ENCODE measurements at regions not wholly inside any gene's neighbourhood (a gene's known extent, or its start where the extent isn't known, plus 50 kb on each side); places are given as distances from the start of the nearest gene placed in this dataset.

- in situ Hi-C loops (cut with MboI), result no loop called here
- Histone ChIP-seq H3K9me2 (ENCODE audit: insufficient read depth) (no peaks in the 10 kb centered on the region), H3K36me3 (ENCODE audit: low read depth) (no peaks in the 10 kb centered on the region), H3K4me3 (no peak overlapping the region), H3K9ac (no peak overlapping the region), H3F3A (ENCODE audit: insufficient read depth) (no peaks in the 10 kb centered on the region), H3K27ac (no peak overlapping the region), H4K20me1 (ENCODE audit: insufficient read depth) (no peaks in the 10 kb centered on the region), H3K4me2 (ENCODE audit: unreplicated experiment) (no peak overlapping the region), H3K4me1 (ENCODE audit: insufficient read depth) (no peaks in the 10 kb centered on the region), H3K79me2 (ENCODE audit: insufficient read depth) (no peaks in the 10 kb centered on the region), H3K27me3 (replicated peaks; ENCODE audit: insufficient read depth) (no peaks in the 10 kb centered on the region; the same call in 1 of the 2 replicates), H3K9me3 (ENCODE audit: low read depth) (no peaks in the 10 kb centered on the region), H2AFZ (no peak overlapping the region)
- WGBS, 2 experiments (ENCODE audit: low coverage in 1 of 2, low lambda C conversion rate in 2 of 2, missing lambda C conversion rate in 2 of 2), result 69 to 75% methylated on average over 3 of the region's 3 CpGs
- TF ChIP-seq EZH2phosphoT487 (IDR thresholded peaks at IDR 0.05; ENCODE audit: insufficient read depth, low read depth) (no peak), EZH2 (IDR thresholded peaks at IDR 0.05; ENCODE audit: insufficient read depth, poor library complexity, severe bottlenecking) (no peak)
- no peak for DNase-seq
Observed at GRCh38 chr1:192872010-192872409, 63.2 kb downstream of the RGS2 start.

GRCh38 chr1:192873836-192874235 lies 65.0 kb downstream of the RGS2 start:
- H3K36me3 ChIP-seq (ENCODE audit: low read depth), result no peaks in the 10 kb centered on the region
- in situ Hi-C loops (cut with MboI), result no loop called here
- no peaks in the 10 kb centered on the region; the same call in 1 of the 2 replicates for H3K27me3 ChIP-seq (replicated peaks; ENCODE audit: insufficient read depth)
- no peak overlapping the region for H3K9ac ChIP-seq
- no peaks in the 10 kb centered on the region for H3K79me2 ChIP-seq (ENCODE audit: insufficient read depth)
- no peak overlapping the region for H3K4me3 ChIP-seq
- H3F3A ChIP-seq (ENCODE audit: insufficient read depth), result no peaks in the 10 kb centered on the region
- no peak overlapping the region for H3K27ac ChIP-seq
- no peaks in the 10 kb centered on the region for H4K20me1 ChIP-seq (ENCODE audit: insufficient read depth)
- no peak for DNase-seq
- H3K4me1 ChIP-seq (ENCODE audit: insufficient read depth), result no peaks in the 10 kb centered on the region
- H2AFZ ChIP-seq, result no peak overlapping the region
- no peak for TF ChIP-seq EZH2phosphoT487 (IDR thresholded peaks at IDR 0.05; ENCODE audit: insufficient read depth, low read depth)
- no peak for TF ChIP-seq EZH2 (IDR thresholded peaks at IDR 0.05; ENCODE audit: insufficient read depth, poor library complexity, severe bottlenecking)
- no peaks in the 10 kb centered on the region for H3K9me2 ChIP-seq (ENCODE audit: insufficient read depth)
- H3K9me3 ChIP-seq (ENCODE audit: low read depth), result no peaks in the 10 kb centered on the region
- H3K4me2 ChIP-seq (ENCODE audit: unreplicated experiment), result no peak overlapping the region

GRCh38 chr1:192876633-192877032 lies 67.8 kb downstream of the RGS2 start:
- Histone ChIP-seq H3K4me2 (ENCODE audit: unreplicated experiment) (no peak overlapping the region), H3K27ac (no peak overlapping the region), H3K9ac (no peak overlapping the region), H3K79me2 (ENCODE audit: insufficient read depth) (no peaks in the 10 kb centered on the region), H3K9me3 (ENCODE audit: low read depth) (no peaks in the 10 kb centered on the region), H3K36me3 (ENCODE audit: low read depth) (no peaks in the 10 kb centered on the region), H3F3A (ENCODE audit: insufficient read depth) (no peaks in the 10 kb centered on the region), H3K9me2 (ENCODE audit: insufficient read depth) (no peaks in the 10 kb centered on the region), H3K27me3 (replicated peaks; ENCODE audit: insufficient read depth) (no peaks in the 10 kb centered on the region; the same call in 1 of the 2 replicates), H3K4me1 (ENCODE audit: insufficient read depth) (no peaks in the 10 kb centered on the region), H4K20me1 (ENCODE audit: insufficient read depth) (no peaks in the 10 kb centered on the region), H2AFZ (no peak overlapping the region), H3K4me3 (no peak overlapping the region)
- 0% methylated on average over 1 of the region's 1 CpG for WGBS, 2 experiments (ENCODE audit: low coverage in 1 of 2, low lambda C conversion rate in 2 of 2, missing lambda C conversion rate in 2 of 2)
- TF ChIP-seq EZH2 (IDR thresholded peaks at IDR 0.05; ENCODE audit: insufficient read depth, poor library complexity, severe bottlenecking) (no peak), EZH2phosphoT487 (IDR thresholded peaks at IDR 0.05; ENCODE audit: insufficient read depth, low read depth) (no peak)
- DNase-seq, result no peak
- in situ Hi-C loops (cut with MboI), result no loop called here

DNA sequence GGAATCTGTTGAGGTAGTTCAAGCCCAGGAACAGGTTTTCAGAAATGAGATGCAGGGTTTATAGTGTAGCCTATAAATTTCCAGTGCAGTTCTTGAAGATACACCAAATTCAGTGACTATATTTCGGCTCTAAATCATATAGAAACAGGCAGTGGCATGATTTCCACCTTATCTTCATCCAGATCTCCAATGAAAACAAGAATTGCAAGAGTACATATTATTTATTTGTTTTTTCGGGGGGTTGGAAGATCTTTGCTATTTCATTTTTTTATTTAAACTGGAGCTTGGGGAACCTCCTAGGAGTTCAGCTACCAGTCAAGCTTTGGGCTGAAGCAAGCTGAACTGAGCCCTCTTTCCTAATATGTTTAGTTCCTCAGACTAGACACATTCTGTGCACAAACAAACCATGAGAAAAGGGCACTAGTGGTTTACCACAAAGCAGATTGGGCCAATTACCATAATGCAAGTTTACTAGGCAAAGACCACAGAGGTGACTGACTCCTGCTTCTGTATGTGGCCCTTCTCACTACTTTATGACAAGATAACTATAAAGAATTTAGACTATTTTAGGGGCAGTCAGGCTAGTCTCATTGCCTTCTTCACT lies 68.5 kb downstream of the RGS2 start:
- TF ChIP-seq EZH2 (IDR thresholded peaks at IDR 0.05; ENCODE audit: insufficient read depth, poor library complexity, severe bottlenecking) (no peak), EZH2phosphoT487 (IDR thresholded peaks at IDR 0.05; ENCODE audit: insufficient read depth, low read depth) (no peak)
- H3K4me3 ChIP-seq, result no peak overlapping the region
- no peak for DNase-seq
- no peak overlapping the region for H3K4me2 ChIP-seq (ENCODE audit: unreplicated experiment)
- no peak overlapping the region for H3K27ac ChIP-seq
- H2AFZ ChIP-seq, result no peak overlapping the region
- H3K9me2 ChIP-seq (ENCODE audit: insufficient read depth), result no peaks in the 10 kb centered on the region
- H3K27me3 ChIP-seq (replicated peaks; ENCODE audit: insufficient read depth), result no peaks in the 10 kb centered on the region; the same call in 1 of the 2 replicates
- H3F3A ChIP-seq (ENCODE audit: insufficient read depth), result no peaks in the 10 kb centered on the region
- no peaks in the 10 kb centered on the region for H3K9me3 ChIP-seq (ENCODE audit: low read depth)
- no peaks in the 10 kb centered on the region for H3K36me3 ChIP-seq (ENCODE audit: low read depth)
- H4K20me1 ChIP-seq (ENCODE audit: insufficient read depth), result no peaks in the 10 kb centered on the region
- H3K9ac ChIP-seq, result no peak overlapping the region
- in situ Hi-C loops (cut with MboI), result no loop called here
- no peaks in the 10 kb centered on the region for H3K4me1 ChIP-seq (ENCODE audit: insufficient read depth)
- no peaks in the 10 kb centered on the region for H3K79me2 ChIP-seq (ENCODE audit: insufficient read depth)
- WGBS, 2 experiments (ENCODE audit: low coverage in 1 of 2, low lambda C conversion rate in 2 of 2, missing lambda C conversion rate in 2 of 2), result 39 to 41% methylated on average over 2 of the region's 2 CpGs

DNA sequence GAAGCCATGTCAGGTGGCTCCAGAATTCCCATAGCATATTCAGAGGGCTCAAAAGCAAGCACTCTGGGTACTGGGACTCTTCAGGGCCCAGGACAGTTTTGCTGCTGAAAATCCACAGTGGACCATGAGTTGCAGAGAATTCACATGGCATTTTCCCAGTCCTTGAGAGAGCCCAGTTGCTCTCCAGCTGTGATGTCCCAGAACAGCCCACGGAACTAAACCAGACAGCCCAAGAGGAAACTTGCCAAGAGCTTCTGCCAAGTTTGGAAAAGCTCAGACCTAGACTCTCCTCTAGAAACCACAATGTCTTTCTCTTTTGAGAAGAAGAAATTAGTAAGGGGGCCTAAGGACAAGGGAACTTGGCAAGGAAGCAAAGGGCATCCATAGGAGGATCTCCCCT lies 69.4 kb downstream of the RGS2 start:
- DNase-seq, result no peak
- TF ChIP-seq EZH2 (IDR thresholded peaks at IDR 0.05; ENCODE audit: insufficient read depth, poor library complexity, severe bottlenecking) (no peak), EZH2phosphoT487 (IDR thresholded peaks at IDR 0.05; ENCODE audit: insufficient read depth, low read depth) (no peak)
- in situ Hi-C loops (cut with MboI), result no loop called here
- no peaks in the 10 kb centered on the region for H4K20me1 ChIP-seq (ENCODE audit: insufficient read depth)
- H3K9me2 ChIP-seq (ENCODE audit: insufficient read depth), result no peaks in the 10 kb centered on the region
- 0 to 12% methylated on average over 1 of the region's 1 CpG for whole genome bisulfite sequencing, 2 experiments (ENCODE audit: low coverage in 1 of 2, low lambda C conversion rate in 2 of 2, missing lambda C conversion rate in 2 of 2)
- no peaks in the 10 kb centered on the region for H3K9me3 ChIP-seq (ENCODE audit: low read depth)
- H3K4me2 ChIP-seq (ENCODE audit: unreplicated experiment), result no peak overlapping the region
- no peaks in the 10 kb centered on the region for H3K79me2 ChIP-seq (ENCODE audit: insufficient read depth)
- H2AFZ ChIP-seq, result no peak overlapping the region
- no peak overlapping the region for H3K27ac ChIP-seq
- no peaks in the 10 kb centered on the region for H3K4me1 ChIP-seq (ENCODE audit: insufficient read depth)
- no peaks in the 10 kb centered on the region for H3F3A ChIP-seq (ENCODE audit: insufficient read depth)
- no peaks in the 10 kb centered on the region for H3K36me3 ChIP-seq (ENCODE audit: low read depth)
- H3K27me3 ChIP-seq (replicated peaks; ENCODE audit: insufficient read depth), result no peaks in the 10 kb centered on the region; the same call in 1 of the 2 replicates
- no peak overlapping the region for H3K4me3 ChIP-seq
- no peak overlapping the region for H3K9ac ChIP-seq

Data from GM23248 (cell line).